ENCODE measurements at regions not wholly inside any gene's neighbourhood (a gene's known extent, or its start where the extent isn't known, plus 50 kb on each side); places are given as distances from the start of the nearest gene placed in this dataset.
A peak's percentile ranks its signal among the peaks of the same experiment; 100 is the strongest.
"Not testable (repeated sequence)": the region's sequence is repeated elsewhere in the genome, so short reads cannot be mapped to it uniquely, and the experiment has no call there.

DNA sequence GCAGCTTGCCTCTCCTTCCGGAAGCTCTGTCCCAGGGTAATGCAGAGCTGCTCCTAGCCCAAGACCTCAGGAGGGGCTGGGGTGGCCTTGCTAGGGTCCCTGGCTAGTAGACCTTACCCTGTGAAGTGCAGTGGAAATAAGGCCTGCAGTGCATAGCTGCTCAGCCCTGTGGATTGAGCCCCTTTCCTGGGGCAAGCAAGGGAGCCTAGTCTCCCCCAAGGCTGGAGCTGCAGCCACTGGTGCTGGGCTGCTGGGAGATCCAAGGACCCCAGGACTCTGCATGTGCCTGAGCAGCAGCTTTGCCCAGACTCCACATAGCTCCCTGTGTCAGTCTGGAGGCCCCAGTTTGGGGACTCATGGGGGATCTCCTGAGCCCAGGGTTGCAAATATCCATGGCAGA, 57.9 kb downstream of the FANCF start:
- DNase-seq, result no peak

DNA sequence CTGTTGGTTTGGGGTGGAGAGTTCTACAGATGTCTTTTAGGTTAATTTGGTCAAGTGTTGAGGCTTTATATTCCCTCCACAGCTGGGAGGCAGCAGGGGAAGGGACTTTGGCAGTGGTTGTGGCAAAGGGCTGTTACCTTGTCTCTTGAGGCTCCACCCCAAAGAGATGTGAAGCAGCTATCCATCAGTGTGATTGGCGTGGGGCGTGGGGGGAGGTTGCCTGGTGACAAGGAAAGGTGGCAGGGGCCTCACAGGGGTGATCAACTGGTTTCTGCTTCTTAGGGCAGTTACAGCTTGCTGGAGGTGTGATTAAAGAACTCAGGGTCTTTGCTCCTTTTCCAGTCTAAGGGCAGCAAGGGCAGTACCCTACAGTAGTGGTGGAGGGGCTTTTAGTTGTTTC, 59.3 kb downstream of the FANCF start:
- no peak for DNase-seq

- DNase-seq, result no peak
Observed at GRCh38 chr11:22561283-22561682, 64.3 kb downstream of the FANCF start.

DNA sequence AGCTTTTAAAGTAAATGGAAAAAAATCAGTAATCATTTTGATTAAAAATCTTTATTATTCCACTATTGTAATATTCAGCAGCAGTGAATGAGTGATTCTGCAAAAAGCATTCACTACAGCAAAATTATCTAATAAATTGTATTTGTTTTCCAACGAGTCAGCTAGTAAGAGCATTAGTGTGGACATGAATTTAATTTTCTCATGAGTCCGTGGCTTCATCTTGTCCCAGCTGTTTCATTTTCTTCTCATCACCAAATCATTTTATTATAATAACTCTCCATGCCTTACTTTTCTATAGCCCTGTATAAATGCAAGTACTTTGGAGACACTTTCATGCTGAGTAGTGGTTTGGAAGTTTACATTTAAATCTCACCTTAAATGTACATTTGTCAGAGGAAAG, 66.2 kb downstream of the FANCF start:
- DNase-seq, result no peak

DNA sequence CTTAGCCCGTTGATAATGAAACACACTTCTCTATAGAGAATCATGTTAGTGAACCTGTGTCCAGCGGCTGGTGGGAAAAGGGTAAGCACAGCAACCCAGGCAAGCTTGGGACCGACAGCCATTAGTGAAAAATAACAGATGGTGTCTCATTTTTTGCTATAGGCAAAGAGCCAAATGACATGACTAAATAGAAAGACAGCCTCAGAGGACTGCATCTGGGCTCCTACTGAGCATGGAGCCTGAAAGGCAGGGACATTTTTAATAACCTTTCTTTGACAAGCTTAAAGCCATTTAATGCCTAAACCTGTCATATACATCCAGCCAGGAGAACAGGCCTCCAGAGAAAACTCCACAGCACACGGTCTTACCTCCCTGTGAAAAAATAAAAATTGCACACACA, 67.0 kb downstream of the FANCF start:
- peak; percentile 62 for DNase-seq

DNA sequence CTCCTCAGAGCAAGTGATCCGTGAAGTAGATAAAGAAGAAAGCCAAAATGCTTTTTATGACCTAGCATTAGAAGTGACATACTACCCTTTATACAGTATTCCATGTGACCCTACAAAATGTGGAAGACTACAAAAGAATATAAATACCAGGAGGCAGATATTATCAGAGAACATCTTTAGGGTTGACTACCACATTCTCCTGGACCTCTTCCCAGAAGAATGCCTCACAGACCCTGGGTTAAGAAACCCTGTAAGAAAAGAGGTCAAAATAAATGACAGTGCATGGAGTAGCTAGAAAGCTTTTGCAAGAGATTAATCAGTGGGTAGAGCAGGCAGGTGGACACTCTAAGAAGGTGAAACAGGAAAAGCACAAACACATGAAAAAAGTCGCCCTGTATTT, 69.2 kb downstream of the FANCF start:
- peak; percentile 14 for DNase-seq

DNA sequence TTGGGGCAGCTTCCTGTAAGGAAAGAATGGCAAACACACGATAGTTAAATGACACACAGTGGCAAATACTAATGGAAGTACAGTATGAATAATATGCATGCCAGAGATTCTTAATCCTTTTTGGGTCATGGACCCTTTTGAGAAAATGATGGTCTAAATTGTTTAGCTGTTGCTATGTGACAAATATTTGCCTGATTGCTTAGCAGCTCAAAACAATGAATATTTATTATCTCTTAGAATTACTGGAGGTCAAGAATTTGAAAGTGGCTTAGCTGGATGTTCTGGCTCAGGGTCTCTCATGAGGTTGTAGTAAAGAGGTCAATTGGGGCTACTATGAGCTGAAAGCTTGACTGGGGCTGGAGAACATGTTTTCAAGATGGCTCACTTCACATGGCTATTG, 69.7 kb downstream of the FANCF start:
- DNase-seq, result peak; percentile 74

- DNase-seq, result no peak
Observed at GRCh38 chr11:22554221-22554620, 71.4 kb downstream of the FANCF start.

GRCh38 chr11:22552885-22553284, 72.7 kb downstream of the FANCF start:
- DNase-seq, result no peak

DNA sequence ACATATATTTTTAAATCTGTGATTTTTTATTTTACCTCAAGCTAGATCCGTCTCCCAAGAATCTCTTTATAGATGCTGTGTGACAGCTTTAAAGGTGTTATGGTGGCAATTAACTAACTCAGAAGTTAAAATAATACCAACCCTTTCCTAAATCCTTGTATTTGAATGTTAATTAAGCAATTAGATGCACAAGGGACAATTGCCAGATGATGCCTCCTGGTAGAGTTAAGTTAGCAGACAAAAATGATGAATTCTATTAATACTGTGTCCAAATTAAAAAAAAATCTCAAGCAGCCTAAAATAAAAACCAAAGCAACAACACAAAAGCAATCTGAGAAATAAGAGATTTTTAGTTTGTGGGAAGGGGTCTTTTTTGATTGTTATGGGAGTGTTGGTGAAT, 78.9 kb downstream of the FANCF start:
- no peak for DNase-seq

DNA sequence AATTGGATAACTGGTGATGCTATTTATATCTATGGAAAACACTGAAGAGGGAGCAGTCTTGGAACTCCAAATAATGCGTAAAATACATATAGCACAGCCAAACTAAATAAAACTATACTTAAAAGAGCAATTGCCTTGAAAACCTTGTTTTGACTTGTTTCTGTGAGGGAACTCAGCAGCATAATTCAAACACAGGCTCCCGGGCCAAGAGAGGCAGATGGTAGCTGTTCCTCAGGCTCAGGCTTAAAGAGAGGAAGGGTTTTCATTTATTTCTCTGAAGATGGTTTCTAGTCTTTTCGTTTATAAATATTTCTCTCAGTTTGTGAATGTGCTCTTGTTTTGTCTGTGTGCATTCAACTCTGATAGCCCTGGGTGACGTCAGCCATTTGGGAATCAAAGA, 82.4 kb downstream of the FANCF start:
- DNase-seq, result no peak

DNA sequence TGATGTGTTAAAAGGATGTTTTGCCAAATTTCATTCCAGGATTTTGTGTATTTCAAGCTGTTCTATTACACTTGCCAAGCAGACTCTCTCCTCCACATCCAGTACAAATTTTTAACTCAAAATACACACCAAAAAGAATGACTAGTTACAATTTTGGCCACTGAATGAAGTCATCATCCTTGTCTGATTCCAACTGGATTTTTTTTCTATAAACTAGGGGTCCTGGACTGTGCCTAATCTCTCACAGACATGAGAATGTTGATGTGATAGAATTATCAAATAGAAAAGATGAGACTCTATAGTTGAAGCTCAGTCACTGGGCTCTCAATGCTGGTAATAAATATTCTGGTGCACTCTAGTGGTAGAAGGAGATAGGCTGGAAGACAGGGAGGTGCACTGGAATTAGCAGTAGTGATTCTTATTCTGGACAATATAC, 85.8 kb downstream of the FANCF start:
- DNase-seq, result peak; percentile 56

GRCh38 chr11:22536071-22536470, 89.6 kb downstream of the FANCF start:
- DNase-seq, result peak; percentile 40

- DNase-seq, result not testable (repeated sequence)
Observed at GRCh38 chr11:22528612-22529429, 96.8 kb downstream of the FANCF start.

DNA sequence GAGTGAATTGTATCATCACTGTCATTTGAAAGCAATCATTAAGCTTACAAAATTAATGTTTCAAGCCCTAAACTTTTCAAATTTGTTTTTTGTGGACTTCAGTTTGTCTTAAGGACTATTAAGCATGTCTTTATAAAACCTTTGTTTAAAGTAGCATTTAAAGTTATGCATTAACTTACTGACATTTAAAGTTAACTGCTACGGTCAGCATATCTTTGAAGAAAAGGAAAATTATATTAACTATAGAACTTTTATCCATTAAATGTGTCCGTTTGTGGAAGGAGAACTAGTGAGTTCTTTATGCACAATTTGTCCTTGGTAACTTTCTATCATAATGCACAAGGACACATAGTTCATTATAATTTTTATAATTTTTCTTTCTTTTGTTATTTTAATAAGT, 103.4 kb downstream of the FANCF start:
- no peak for DNase-seq

DNA sequence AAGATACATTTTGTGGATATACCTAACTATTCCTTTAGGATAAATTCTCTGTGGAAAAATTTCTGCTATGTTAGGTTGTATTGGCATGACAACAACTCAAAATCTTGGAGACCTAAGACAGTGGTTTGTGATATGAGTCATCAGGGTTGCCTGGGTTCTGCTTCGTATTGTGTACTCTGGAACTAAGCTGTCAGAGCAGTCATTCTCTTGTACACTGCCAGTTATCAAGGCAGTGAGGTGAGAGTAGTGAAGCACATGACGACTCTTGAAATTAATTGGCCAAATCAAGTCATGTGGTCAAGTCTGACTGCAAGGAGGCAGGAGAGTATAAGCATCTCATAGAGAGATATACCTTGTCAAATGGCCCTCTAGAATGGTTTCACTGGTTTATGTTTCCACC, 104.4 kb downstream of the FANCF start:
- peak; percentile 77 for DNase-seq

DNA sequence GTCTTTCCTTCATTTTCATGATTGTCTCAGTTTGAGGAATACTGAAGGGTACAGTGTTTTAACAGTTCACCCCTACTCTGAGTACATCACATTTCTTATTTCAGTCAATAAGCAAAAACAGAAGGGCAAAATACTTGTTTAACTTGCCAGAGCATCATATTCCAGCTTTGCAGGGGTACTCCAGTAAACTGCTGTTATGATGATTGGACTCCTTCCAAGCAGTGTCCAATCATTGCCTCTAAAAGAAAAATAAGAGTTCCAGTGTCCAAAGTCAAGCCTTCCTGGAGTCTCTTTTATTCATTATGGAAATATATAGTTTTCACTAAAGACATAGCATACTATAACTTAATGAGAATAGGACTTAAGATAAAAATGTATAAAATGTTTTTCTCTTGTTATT, 105.1 kb downstream of the FANCF start:
- DNase-seq, result peak; percentile 55

DNA sequence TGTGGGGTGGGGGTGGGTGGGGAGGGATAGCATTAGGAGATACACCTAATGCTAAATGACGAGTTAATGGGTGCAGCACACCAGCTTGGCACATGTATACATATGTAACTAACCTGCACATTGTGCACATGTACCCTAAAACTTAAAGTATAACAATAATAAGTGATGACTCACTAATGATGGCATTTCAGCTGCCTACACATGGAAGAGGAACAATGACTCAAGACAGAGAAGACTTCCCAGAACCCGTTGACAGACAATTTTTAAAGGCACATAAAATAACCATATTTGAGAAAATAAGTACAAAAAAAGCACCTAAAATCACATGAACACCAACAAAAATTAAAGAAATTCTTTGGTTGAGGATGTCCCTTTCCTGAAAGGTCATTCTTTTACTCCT, 107.3 kb downstream of the FANCF start:
- DNase-seq, result peak; percentile 13

GRCh38 chr11:22516111-22516510, 109.5 kb downstream of the FANCF start:
- no peak for DNase-seq

- no peak for DNase-seq
Observed at GRCh38 chr11:22512457-22512856, 113.2 kb downstream of the FANCF start.

DNA sequence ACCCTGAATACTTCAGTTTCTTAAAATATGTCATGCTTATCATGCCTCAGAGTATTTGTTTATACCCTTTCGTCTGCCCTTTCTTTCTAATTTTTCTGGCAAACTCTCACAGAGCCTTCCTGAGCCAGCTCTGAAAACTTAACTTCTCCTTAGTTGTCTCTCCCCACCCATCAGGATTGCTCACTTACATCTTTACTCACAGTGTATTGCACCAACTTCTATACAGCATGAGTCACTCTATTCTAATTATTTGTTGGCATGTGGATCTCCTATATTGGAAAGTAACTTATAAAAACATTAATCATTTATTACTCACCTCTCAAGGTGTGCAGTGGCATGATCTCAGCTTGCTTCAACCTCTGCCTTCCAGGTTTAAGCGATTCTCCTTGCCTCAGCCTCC, 114.9 kb downstream of the FANCF start:
- DNase-seq, result peak; percentile 64

GRCh38 chr11:22510010-22510409, 115.6 kb downstream of the FANCF start:
- DNase-seq, result peak; percentile 14

DNA sequence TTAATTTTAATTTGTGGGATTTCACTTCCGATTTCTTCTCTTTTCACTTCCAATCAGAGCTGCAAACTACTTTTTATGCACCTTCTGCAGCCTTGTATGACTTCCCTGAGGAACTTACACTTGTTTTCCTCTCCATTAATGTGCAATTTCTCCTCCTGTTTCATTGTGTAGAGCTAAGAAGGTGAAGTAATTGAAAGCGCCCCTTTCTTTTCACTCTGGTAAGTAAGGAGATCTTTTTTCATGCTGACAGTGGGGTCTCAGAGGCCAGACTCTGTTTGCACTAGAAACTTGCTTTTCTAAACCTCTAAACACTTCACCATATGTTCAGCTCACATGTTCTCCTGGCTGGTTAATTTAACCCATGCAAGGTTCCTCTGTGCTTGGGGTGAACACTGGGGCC, 117.0 kb downstream of the FANCF start:
- DNase-seq, result no peak

DNA sequence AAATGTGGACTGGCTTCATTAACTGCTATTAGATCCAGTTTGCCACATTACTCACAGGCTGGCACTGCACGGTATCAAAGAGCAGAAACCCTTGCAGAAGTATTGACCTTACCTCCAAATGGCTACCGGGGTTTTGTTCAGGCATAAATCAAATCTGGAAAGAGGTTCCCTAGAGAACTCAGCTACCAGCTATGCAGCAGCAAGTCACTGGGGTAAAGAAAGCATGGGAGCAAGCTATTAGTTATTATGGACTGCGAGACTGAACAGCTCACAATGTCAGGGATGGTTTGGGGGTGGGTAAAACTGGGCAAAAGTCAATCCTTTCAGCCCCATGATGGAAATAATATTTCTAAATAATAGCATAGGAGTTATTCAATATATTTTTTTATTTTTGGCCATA, 128.1 kb downstream of the FANCF start:
- no peak for DNase-seq

Measured in fibroblast of skin of scalp (primary cell).